ENCODE measurements at regions not wholly inside any gene's neighbourhood (a gene's known extent, or its start where the extent isn't known, plus 50 kb on each side); places are given as distances from the start of the nearest gene placed in this dataset.

- 84 to 90% (median 86%) methylated on average over 4 of the region's 4 CpGs for WGBS, 5 donors
- intact Hi-C loops (cut with DNase I; ENCODE audit: low total_unique reads) = no loop called here
- TF ChIP-seq EP300 (IDR thresholded peaks at IDR 0.05) (no peak), POLR2A (IDR thresholded peaks at IDR 0.05) (no peak), POLR2AphosphoS5 (IDR thresholded peaks at IDR 0.05) (no peak), CTCF (IDR thresholded peaks at IDR 0.05) (no peak)
- H3K36me3 ChIP-seq = no peaks in the 10 kb centered on the region
- H3K4me1 ChIP-seq = no peaks in the 10 kb centered on the region
- no peak overlapping the region for H3K27ac ChIP-seq
- H3K27me3 ChIP-seq = no peaks in the 10 kb centered on the region
- H3K4me3 ChIP-seq = no peak overlapping the region
- H3K9me3 ChIP-seq = no peaks in the 10 kb centered on the region
- DNase-seq = no peak
Measured at GRCh38 chr13:22018836-22019210, 347.9 kb downstream of the FGF9 start.

GRCh38 chr13:22024381-22024994, 353.6 kb downstream of the FGF9 start:
- TF ChIP-seq POLR2A (IDR thresholded peaks at IDR 0.05) = no peak
- TF ChIP-seq POLR2AphosphoS5 (IDR thresholded peaks at IDR 0.05) = no peak
- TF ChIP-seq EP300 (IDR thresholded peaks at IDR 0.05) = no peak
- TF ChIP-seq CTCF (IDR thresholded peaks at IDR 0.05) = no peak
- no peak for DNase-seq
- Histone ChIP-seq H3K36me3 (no peaks in the 10 kb centered on the region), H3K9me3 (no peaks in the 10 kb centered on the region), H3K4me1 (no peaks in the 10 kb centered on the region), H3K27ac (no peak overlapping the region), H3K27me3 (no peaks in the 10 kb centered on the region), H3K4me3 (no peak overlapping the region)
- intact Hi-C loops (cut with DNase I; ENCODE audit: low total_unique reads) = no loop called here
- WGBS, 5 donors = 75 to 84% (median 82%) methylated on average over 8 of the region's 8 CpGs

GRCh38 chr13:22027566-22027965, 356.7 kb downstream of the FGF9 start:
- intact Hi-C loops (cut with DNase I; ENCODE audit: low total_unique reads) = no loop called here
- no peaks in the 10 kb centered on the region for H3K9me3 ChIP-seq
- TF ChIP-seq EP300 (IDR thresholded peaks at IDR 0.05) (no peak), POLR2AphosphoS5 (IDR thresholded peaks at IDR 0.05) (no peak), CTCF (IDR thresholded peaks at IDR 0.05) (no peak), POLR2A (IDR thresholded peaks at IDR 0.05) (no peak)
- H3K27ac ChIP-seq = no peak overlapping the region
- no peak overlapping the region for H3K4me3 ChIP-seq
- WGBS, 5 donors = 89 to 90% (median 90%) methylated on average over 8 of the region's 8 CpGs
- DNase-seq = no peak
- no peaks in the 10 kb centered on the region for H3K4me1 ChIP-seq
- H3K36me3 ChIP-seq = no peaks in the 10 kb centered on the region
- no peaks in the 10 kb centered on the region for H3K27me3 ChIP-seq

GRCh38 chr13:22028831-22029230, 358.0 kb downstream of the FGF9 start:
- TF ChIP-seq POLR2AphosphoS5 (IDR thresholded peaks at IDR 0.05) (no peak), EP300 (IDR thresholded peaks at IDR 0.05) (no peak), CTCF (IDR thresholded peaks at IDR 0.05) (no peak), POLR2A (IDR thresholded peaks at IDR 0.05) (no peak)
- Histone ChIP-seq H3K27me3 (no peaks in the 10 kb centered on the region), H3K4me3 (no peak overlapping the region), H3K4me1 (no peaks in the 10 kb centered on the region), H3K9me3 (no peaks in the 10 kb centered on the region), H3K27ac (no peak overlapping the region), H3K36me3 (no peaks in the 10 kb centered on the region)
- DNase-seq = no peak
- intact Hi-C loops (cut with DNase I; ENCODE audit: low total_unique reads) = no loop called here
- whole genome bisulfite sequencing, 5 donors = 86 to 91% (median 88%) methylated on average over 7 of the region's 7 CpGs
